Cardiac muscle cell (in vitro differentiated cells and primary cell): ENCODE measurements at regions not wholly inside any gene's neighbourhood (a gene's known extent, or its start where the extent isn't known, plus 50 kb on each side); places are given as distances from the start of the nearest gene placed in this dataset.

Source experiments
- DNase-seq, 2 donors: peaks; one replicate each; pipeline versions ENCODE4 v3.0.0 to v3.0.0-alpha.2; 2010 to 2017; ENCODE audit warnings: low read depth in 1 of 2, low spot score in 1 of 2
- H3K27ac ChIP-seq: fragments of 200-600 bp; sonication (generic); 2 replicates; pipeline ENCODE4 v1.5.1; 2016
- H3K27me3 ChIP-seq: fragments of 200-600 bp; sonication (generic); 2 replicates; pipeline ENCODE4 v1.6.0; 2016; ENCODE audit warnings: control low read depth
- H3K36me3 ChIP-seq: fragments of 200-600 bp; sonication (generic); 2 replicates; pipeline ENCODE4 v1.5.1; 2016; ENCODE audit warnings: control low read depth
- H3K4me1 ChIP-seq: fragments of 200-600 bp; sonication (generic); 2 replicates; pipeline ENCODE4 v1.8.1; 2017; ENCODE audit warnings: low read depth, mild to moderate bottlenecking, mixed run types
- H3K4me3 ChIP-seq: fragments of 200-600 bp; sonication (generic); 2 replicates; pipeline ENCODE4 v1.5.1; 2016; ENCODE audit warnings: mild to moderate bottlenecking
- H3K9me3 ChIP-seq: fragments of 200-600 bp; sonication (generic); 2 replicates; pipeline ENCODE4 v1.5.1; 2017; ENCODE audit warnings: low read depth, mild to moderate bottlenecking, control low read depth
- TF ChIP-seq, protein P1 (sequence below): IDR thresholded peaks from 2 replicates; pipeline ENCODE4 v1.5.1; 2012; ENCODE audit warnings: low read depth, mild to moderate bottlenecking, low read length

DNA sequence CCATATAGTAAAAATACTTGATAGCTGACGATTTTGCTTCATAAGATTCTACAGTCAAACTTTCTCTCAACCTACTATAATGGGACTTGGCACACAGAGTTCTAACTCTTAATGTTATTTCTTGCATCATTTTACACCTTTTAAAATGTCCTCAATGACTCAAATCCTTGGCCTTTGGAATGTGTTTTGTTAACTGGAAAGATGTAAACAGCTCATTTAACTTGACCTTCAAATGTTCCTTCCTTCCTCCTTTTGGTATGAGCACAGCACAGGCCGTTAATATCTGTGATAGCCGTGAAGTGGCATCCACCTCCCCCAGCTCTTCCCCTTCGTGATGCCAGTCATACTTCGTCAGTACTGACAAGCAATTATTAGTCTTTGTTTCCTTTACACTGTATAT, 972.0 kb upstream of the CITED2 start:
- peak; percentile 2 to 35 for DNase-seq
- Histone ChIP-seq H3K4me3 (no peak overlapping the region), H3K4me1 (peaks cover 7% of the 10 kb centered on the region), H3K36me3 (no peaks in the 10 kb centered on the region), H3K27me3 (no peaks in the 10 kb centered on the region), H3K9me3 (no peaks in the 10 kb centered on the region), H3K27ac (no peak overlapping the region)
- TF ChIP-seq, protein P1, sequence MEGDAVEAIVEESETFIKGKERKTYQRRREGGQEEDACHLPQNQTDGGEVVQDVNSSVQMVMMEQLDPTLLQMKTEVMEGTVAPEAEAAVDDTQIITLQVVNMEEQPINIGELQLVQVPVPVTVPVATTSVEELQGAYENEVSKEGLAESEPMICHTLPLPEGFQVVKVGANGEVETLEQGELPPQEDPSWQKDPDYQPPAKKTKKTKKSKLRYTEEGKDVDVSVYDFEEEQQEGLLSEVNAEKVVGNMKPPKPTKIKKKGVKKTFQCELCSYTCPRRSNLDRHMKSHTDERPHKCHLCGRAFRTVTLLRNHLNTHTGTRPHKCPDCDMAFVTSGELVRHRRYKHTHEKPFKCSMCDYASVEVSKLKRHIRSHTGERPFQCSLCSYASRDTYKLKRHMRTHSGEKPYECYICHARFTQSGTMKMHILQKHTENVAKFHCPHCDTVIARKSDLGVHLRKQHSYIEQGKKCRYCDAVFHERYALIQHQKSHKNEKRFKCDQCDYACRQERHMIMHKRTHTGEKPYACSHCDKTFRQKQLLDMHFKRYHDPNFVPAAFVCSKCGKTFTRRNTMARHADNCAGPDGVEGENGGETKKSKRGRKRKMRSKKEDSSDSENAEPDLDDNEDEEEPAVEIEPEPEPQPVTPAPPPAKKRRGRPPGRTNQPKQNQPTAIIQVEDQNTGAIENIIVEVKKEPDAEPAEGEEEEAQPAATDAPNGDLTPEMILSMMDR = no peak

DNA sequence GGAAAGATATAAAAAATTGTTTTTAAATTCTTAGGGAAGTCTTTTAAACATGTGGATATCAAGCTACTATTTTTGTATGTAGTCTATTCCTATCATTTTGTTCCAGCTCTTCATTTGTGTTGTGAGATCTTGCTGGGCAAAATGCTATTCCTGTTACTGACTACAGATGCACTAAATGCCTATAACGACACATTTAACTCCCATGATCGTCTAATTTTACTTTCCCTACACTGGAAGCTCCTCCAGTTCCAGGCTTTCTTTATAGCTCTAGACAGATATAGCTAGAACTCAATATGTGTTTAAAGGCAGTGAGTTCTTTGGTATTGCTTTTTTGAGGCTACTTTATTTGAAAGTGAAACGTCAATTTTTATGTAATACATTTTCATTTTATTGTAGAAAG, 971.5 kb upstream of the CITED2 start:
- H3K4me1 ChIP-seq = peaks cover 7% of the 10 kb centered on the region
- no peaks in the 10 kb centered on the region for H3K36me3 ChIP-seq
- TF ChIP-seq, protein P1 = no peak
- DNase-seq = no peak
- no peaks in the 10 kb centered on the region for H3K27me3 ChIP-seq
- H3K4me3 ChIP-seq = no peak overlapping the region
- no peak overlapping the region for H3K27ac ChIP-seq
- H3K9me3 ChIP-seq = no peaks in the 10 kb centered on the region

DNA sequence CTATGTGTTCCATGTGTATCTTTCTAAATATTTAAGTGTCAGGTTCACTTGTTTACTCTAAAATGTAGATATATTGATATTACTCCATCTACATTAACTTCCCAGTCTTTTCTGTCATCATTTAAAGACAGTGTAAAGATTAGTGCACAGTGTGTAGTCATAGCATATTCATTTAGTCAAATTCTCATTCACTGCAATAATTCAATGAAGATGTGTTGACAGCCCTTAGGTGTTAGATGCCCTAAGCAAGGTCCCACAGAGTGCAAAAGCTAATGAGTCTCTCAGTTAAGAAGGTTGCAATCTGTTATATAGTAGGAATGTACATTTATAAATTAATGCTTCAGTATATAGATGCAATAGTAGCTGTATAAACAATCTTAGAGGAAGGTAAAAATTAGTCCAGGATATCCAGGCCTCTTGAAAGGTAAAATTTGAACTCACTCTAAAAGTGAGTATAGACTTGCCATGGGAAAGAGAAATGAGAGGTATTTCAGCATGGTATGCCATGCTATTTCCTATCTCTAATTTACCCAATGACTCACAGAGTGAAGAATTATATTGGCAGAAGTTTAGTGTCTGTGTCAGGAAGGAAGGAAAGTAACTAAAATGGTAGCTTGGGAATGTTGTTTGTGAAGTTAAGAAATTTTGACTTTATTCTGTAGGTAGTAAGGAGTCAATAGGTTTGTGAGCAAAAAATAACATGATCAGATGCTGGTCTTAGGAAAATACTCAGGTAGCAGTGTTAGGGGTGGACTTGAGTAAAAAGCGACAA, 969.9 kb upstream of the CITED2 start:
- Histone ChIP-seq H3K27me3 (no peaks in the 10 kb centered on the region), H3K4me1 (peaks cover 7% of the 10 kb centered on the region), H3K36me3 (no peaks in the 10 kb centered on the region), H3K4me3 (no peak overlapping the region), H3K27ac (no peak overlapping the region), H3K9me3 (no peaks in the 10 kb centered on the region)
- TF ChIP-seq, protein P1 = no peak
- DNase-seq = peak in 1 of 2 donors; percentile 50

DNA sequence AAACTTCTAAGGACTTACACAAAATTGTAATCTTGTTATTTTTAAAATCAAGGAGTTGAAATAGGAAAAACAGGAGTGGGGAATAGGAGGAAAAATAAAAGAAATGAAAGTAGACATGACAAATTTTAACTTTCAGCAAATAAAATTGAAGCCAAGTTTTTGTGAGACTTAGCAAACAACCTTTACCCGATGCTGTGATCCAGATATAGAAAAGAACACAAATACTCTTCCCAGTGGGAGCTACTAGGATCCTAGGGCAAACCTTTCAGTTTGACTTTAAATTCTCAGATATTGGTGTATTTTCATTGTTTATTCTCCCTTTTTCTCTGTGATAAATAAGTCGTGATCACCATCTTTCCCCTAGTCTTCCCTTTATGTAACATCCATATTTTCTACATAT, 968.7 kb upstream of the CITED2 start:
- H3K4me3 ChIP-seq = no peak overlapping the region
- no peaks in the 10 kb centered on the region for H3K27me3 ChIP-seq
- no peaks in the 10 kb centered on the region for H3K36me3 ChIP-seq
- DNase-seq = no peak
- no peak overlapping the region for H3K27ac ChIP-seq
- H3K4me1 ChIP-seq = peaks cover 7% of the 10 kb centered on the region
- TF ChIP-seq, protein P1 = no peak
- no peaks in the 10 kb centered on the region for H3K9me3 ChIP-seq

DNA sequence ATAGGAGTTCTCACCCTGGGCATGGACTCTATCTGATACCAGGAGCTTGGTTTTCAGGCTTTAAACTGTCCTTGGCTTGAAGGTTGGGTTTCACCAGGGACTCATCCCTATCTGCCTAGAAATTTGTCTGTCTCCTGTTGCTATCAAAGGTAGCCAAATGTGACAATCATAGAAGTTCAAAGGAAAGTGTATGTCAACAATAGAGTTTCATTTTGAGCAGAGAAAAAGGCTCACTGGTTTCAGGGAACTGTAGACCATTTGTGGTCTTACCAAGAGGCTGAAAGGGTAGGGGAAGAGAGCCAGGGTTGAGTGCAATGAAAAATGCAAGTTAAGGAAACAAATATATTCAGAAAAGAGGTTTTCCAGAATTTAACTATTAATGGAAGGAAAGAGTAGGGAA, 966.8 kb upstream of the CITED2 start:
- no peaks in the 10 kb centered on the region for H3K27me3 ChIP-seq
- H3K4me1 ChIP-seq = no peaks in the 10 kb centered on the region
- H3K9me3 ChIP-seq = no peaks in the 10 kb centered on the region
- H3K27ac ChIP-seq = no peak overlapping the region
- TF ChIP-seq, protein P1 = no peak
- H3K4me3 ChIP-seq = no peak overlapping the region
- H3K36me3 ChIP-seq = no peaks in the 10 kb centered on the region
- DNase-seq = no peak
